ENCODE measurements at regions not wholly inside any gene's neighbourhood (a gene's known extent, or its start where the extent isn't known, plus 50 kb on each side); places are given as distances from the start of the nearest gene placed in this dataset.

GRCh38 chr4:187814737-187815465, 180.7 kb upstream of the ZFP42 start:
- H3K79me2 ChIP-seq (ENCODE audit: control insufficient read depth in 1 of 2, insufficient read depth in 2 of 2, low read length in 2 of 2), result no peaks in the 10 kb centered on the region
- H2AFZ ChIP-seq (ENCODE audit: low read length), result peak overlapping the region; percentile 31; the same call in 1 of the 2 replicates
- no peak overlapping the region for H3K9ac ChIP-seq (replicated peaks in 1 of 4; ENCODE audit: extremely low read depth in 1 of 4, low read depth in 3 of 4, low read length in 3 of 4)
- no peaks in the 10 kb centered on the region for H3K36me3 ChIP-seq (ENCODE audit: control insufficient read depth in 2 of 4, insufficient read depth in 4 of 4, low read length in 3 of 4)
- no peak for TF ChIP-seq POU5F1 (IDR thresholded peaks at IDR 0.05; ENCODE audit: low read depth, low read length)
- peak; percentile 33; the same call in 1 of the 2 replicates for TF ChIP-seq CEBPB (IDR thresholded peaks at IDR 0.05; ENCODE audit: low read depth, low read length)
- no peak overlapping the region for H3K27ac ChIP-seq (ENCODE audit: low read depth, low read length)
- no peaks in the 10 kb centered on the region for H3K23me2 ChIP-seq (ENCODE audit: low read depth, low read length)
- H2BK20ac ChIP-seq (ENCODE audit: low read length), result no peak overlapping the region
- ChIA-PET CTCF (ENCODE audit: partially characterized antibody) (interaction anchor here (0.6 to 0.9 kb wide), 3 partner anchors 22 to 209 kb away, joined by 3 to 4 read pairs (median 3); no protein-coding TSS in a partner anchor), POLR2A (ENCODE audit: partially characterized antibody) (no interaction called here)
- H4K5ac ChIP-seq (ENCODE audit: insufficient read length, low read depth, low read length), result no peak overlapping the region
- no peaks in the 10 kb centered on the region for H3K9me3 ChIP-seq (ENCODE audit: insufficient read depth in 2 of 2, low read depth in 1 of 2, low read length in 1 of 2)
- H4K8ac ChIP-seq (ENCODE audit: extremely low read depth, insufficient read depth, low read length), result no peak overlapping the region
- DNase-seq (ENCODE audit: low read depth in 1 of 2, low spot score in 2 of 2) (no peak), FAIRE-seq (no peak)
- H3K4me3 ChIP-seq (ENCODE audit: extremely low read depth in 1 of 4, insufficient read depth in 2 of 4, low read depth in 3 of 4, low read length in 4 of 4), result no peak overlapping the region
- H2BK120ac ChIP-seq (replicated peaks; ENCODE audit: low read depth, low read length), result no peak overlapping the region
- H3K18ac ChIP-seq (ENCODE audit: extremely low read depth, low read length), result no peak overlapping the region
- no peak overlapping the region for H3K4ac ChIP-seq (replicated peaks; ENCODE audit: insufficient read length, low read depth, low read length)
- H2BK15ac ChIP-seq (ENCODE audit: low read length), result no peak overlapping the region
- no peak overlapping the region for H4K91ac ChIP-seq (replicated peaks; ENCODE audit: insufficient read length, low read length)
- H3K4me2 ChIP-seq (ENCODE audit: insufficient read depth in 1 of 2, low read depth in 2 of 2, low read length in 2 of 2), result no peak overlapping the region
- H3K14ac ChIP-seq (ENCODE audit: insufficient read length), result no peak overlapping the region
- H3K56ac ChIP-seq (replicated peaks; ENCODE audit: insufficient read length, low read depth, low read length), result no peak overlapping the region
- peaks cover 0 to 2% (median 0%) of the 10 kb centered on the region in 4 experiments; a peak in 1 of 7 replicates for H3K4me1 ChIP-seq (replicated peaks in 1 of 4; ENCODE audit: control insufficient read depth in 3 of 4, insufficient read depth in 4 of 4, low read length in 3 of 4)
- no peaks in the 10 kb centered on the region for H4K20me1 ChIP-seq (replicated peaks in 1 of 2; ENCODE audit: control insufficient read depth in 1 of 2, insufficient read depth in 2 of 2, low read length in 2 of 2)
- no peaks in the 10 kb centered on the region for H3K27me3 ChIP-seq (replicated peaks in 1 of 4; ENCODE audit: control insufficient read depth in 3 of 4, extremely low read depth in 1 of 4, insufficient read depth in 3 of 4, low read length in 3 of 4)
- no peak overlapping the region for H2AK5ac ChIP-seq (ENCODE audit: low read depth, low read length)
- no peak overlapping the region for H3K23ac ChIP-seq (ENCODE audit: insufficient read length)
- 94% methylated on average over 28 of the region's 28 CpGs; no CpG with 5 or more reads in 1 of the 2 experiments for WGBS, 2 experiments (ENCODE audit: extremely low coverage in 1 of 2, insufficient coverage in 1 of 2, insufficient read length in 1 of 2, insufficient replicate concordance in 2 of 2, low coverage in 1 of 2, low lambda C conversion rate in 2 of 2, missing lambda C conversion rate in 1 of 2)
- H2BK5ac ChIP-seq (ENCODE audit: low read depth, low read length), result no peak overlapping the region
- no peaks in the 10 kb centered on the region for H3K79me1 ChIP-seq (ENCODE audit: low read depth, low read length)
- H2BK12ac ChIP-seq (ENCODE audit: low read depth, low read length), result no peak overlapping the region

Data from H1 (cell line).